ENCODE measurements at regions not wholly inside any gene's neighbourhood (a gene's known extent, or its start where the extent isn't known, plus 50 kb on each side); places are given as distances from the start of the nearest gene placed in this dataset.

GRCh38 chr6:94254689-94255088, 835.3 kb upstream of the EPHA7 start:
- TF ChIP-seq, protein P1, sequence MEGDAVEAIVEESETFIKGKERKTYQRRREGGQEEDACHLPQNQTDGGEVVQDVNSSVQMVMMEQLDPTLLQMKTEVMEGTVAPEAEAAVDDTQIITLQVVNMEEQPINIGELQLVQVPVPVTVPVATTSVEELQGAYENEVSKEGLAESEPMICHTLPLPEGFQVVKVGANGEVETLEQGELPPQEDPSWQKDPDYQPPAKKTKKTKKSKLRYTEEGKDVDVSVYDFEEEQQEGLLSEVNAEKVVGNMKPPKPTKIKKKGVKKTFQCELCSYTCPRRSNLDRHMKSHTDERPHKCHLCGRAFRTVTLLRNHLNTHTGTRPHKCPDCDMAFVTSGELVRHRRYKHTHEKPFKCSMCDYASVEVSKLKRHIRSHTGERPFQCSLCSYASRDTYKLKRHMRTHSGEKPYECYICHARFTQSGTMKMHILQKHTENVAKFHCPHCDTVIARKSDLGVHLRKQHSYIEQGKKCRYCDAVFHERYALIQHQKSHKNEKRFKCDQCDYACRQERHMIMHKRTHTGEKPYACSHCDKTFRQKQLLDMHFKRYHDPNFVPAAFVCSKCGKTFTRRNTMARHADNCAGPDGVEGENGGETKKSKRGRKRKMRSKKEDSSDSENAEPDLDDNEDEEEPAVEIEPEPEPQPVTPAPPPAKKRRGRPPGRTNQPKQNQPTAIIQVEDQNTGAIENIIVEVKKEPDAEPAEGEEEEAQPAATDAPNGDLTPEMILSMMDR (IDR thresholded peaks at IDR 0.05): peak in 1 of 4 experiments; percentile 40
- TF ChIP-seq POLR2A (IDR thresholded peaks at IDR 0.05): no peak
- TF ChIP-seq POLR2AphosphoS5 (IDR thresholded peaks at IDR 0.05): no peak
